Liver (tissue), 8 donors: ENCODE measurements at regions not wholly inside any gene's neighbourhood (a gene's known extent, or its start where the extent isn't known, plus 50 kb on each side); places are given as distances from the start of the nearest gene placed in this dataset.

Experiments
- DNase-seq: peaks from one replicate; pipeline ENCODE4 v3.0.0-alpha.2; 2017; ENCODE audit warnings: low spot score
- H3K27ac ChIP-seq, 2 donors: one replicate each; pipeline ENCODE4 v1.7.0; 2013; ENCODE audit warnings: inconsistent platforms in 2 of 2, low read length in 2 of 2, control low read depth in 1 of 2, low read depth in 1 of 2, mild to moderate bottlenecking in 1 of 2
- H3K27me3 ChIP-seq, 4 donors: one replicate each; pipeline versions ENCODE4 v1.6.1 to v1.7.0; 2013; ENCODE audit warnings: low read length in 3 of 4, inconsistent platforms in 1 of 4, mild to moderate bottlenecking in 1 of 4, moderate library complexity in 1 of 4; ENCODE audit not compliant: control insufficient read depth in 4 of 4, insufficient read depth in 4 of 4
- H3K36me3 ChIP-seq, 4 donors: one replicate each; pipeline versions ENCODE4 v1.6.1 to v1.7.0; 2013; ENCODE audit warnings: low read length in 3 of 4, mild to moderate bottlenecking in 3 of 4, low read depth in 1 of 4, moderate library complexity in 1 of 4; ENCODE audit not compliant: control insufficient read depth in 4 of 4, insufficient read depth in 3 of 4
- H3K4me1 ChIP-seq, 4 donors: one replicate each; pipeline versions ENCODE4 v1.6.1 to v1.7.0; 2013; ENCODE audit warnings: low read length in 3 of 4, mild to moderate bottlenecking in 3 of 4, moderate library complexity in 1 of 4; ENCODE audit not compliant: control insufficient read depth in 4 of 4, insufficient read depth in 4 of 4
- H3K4me3 ChIP-seq, 3 donors: one replicate each; pipeline versions ENCODE4 v1.6.1 to v1.7.0; 2013; ENCODE audit warnings: low read length in 3 of 3, control low read depth in 1 of 3, low read depth in 1 of 3, mild to moderate bottlenecking in 1 of 3
- H3K9ac ChIP-seq, 2 donors: one replicate each; pipeline ENCODE4 v1.7.0; 2013; ENCODE audit warnings: low read length in 2 of 2, mild to moderate bottlenecking in 2 of 2, moderate library complexity in 2 of 2, control low read depth in 1 of 2, low read depth in 1 of 2
- H3K9me3 ChIP-seq, 4 donors: one replicate each; pipeline versions ENCODE4 v1.6.1 to v1.7.0; 2013; ENCODE audit warnings: low read length in 3 of 4; ENCODE audit not compliant: control insufficient read depth in 4 of 4
- EGR1 ChIP-seq, 2 donors: IDR thresholded peaks; 2 replicates each; pipeline ENCODE4 v1.6.1; 2016 to 2018; ENCODE audit warnings: antibody characterized with exemption in 2 of 2, low read depth in 2 of 2
- FOXA1 ChIP-seq: IDR thresholded peaks from 2 replicates; pipeline ENCODE4 v1.6.1; 2016; ENCODE audit warnings: antibody characterized with exemption
- FOXA2 ChIP-seq: IDR thresholded peaks from 2 replicates; pipeline ENCODE4 v1.6.1; 2016; ENCODE audit warnings: antibody characterized with exemption
- GABPA ChIP-seq, 2 donors: IDR thresholded peaks in 1 of 2; conservative IDR thresholded peaks in 1 of 2; 2 replicates each; pipeline ENCODE4 v1.6.1; 2016; ENCODE audit warnings: antibody characterized with exemption in 2 of 2, mild to moderate bottlenecking in 1 of 2, moderate library complexity in 1 of 2
- HNF4A ChIP-seq, 2 donors: conservative IDR thresholded peaks; 2 replicates each; pipeline ENCODE4 v1.6.1; 2016; ENCODE audit warnings: antibody characterized with exemption in 2 of 2, mild to moderate bottlenecking in 2 of 2
- HNF4G ChIP-seq: IDR thresholded peaks from 2 replicates; pipeline ENCODE4 v1.6.1; 2016; ENCODE audit warnings: antibody characterized with exemption
- JUND ChIP-seq, 2 donors: IDR thresholded peaks; 2 replicates each; pipeline ENCODE4 v1.6.1; 2016; ENCODE audit warnings: antibody characterized with exemption in 2 of 2
- NR2F2 ChIP-seq: IDR thresholded peaks from 2 replicates; pipeline ENCODE4 v1.6.1; 2016; ENCODE audit warnings: antibody characterized with exemption
- RAD21 ChIP-seq, 2 donors: IDR thresholded peaks; 2 replicates each; pipeline ENCODE4 v1.6.1; 2016; ENCODE audit warnings: antibody characterized with exemption in 2 of 2, mild to moderate bottlenecking in 2 of 2
- RXRA ChIP-seq, 2 donors: IDR thresholded peaks; 2 replicates each; pipeline ENCODE4 v1.6.1; 2017 to 2018; ENCODE audit warnings: antibody characterized with exemption in 2 of 2, mild to moderate bottlenecking in 1 of 2
- SP1 ChIP-seq: IDR thresholded peaks from 2 replicates; pipeline ENCODE4 v1.6.1; 2018; ENCODE audit warnings: antibody characterized with exemption, mild to moderate bottlenecking
- TAF1 ChIP-seq: conservative IDR thresholded peaks from 2 replicates; pipeline ENCODE4 v1.6.1; 2016; ENCODE audit warnings: antibody characterized with exemption, mild to moderate bottlenecking
- YY1 ChIP-seq: IDR thresholded peaks from 2 replicates; pipeline ENCODE4 v1.6.1; 2016; ENCODE audit warnings: antibody characterized with exemption, mild to moderate bottlenecking
- WGBS: extraction: QIAGEN DNeasy Blood & Tissue Kit; methylation state at CpG from one replicate; pipeline ENCODE4 v1.1.7; 2013; 5-methylcytosine and 5-hydroxymethylcytosine counted together
- TF ChIP-seq, protein P1 (sequence below): IDR thresholded peaks from 2 replicates; pipeline ENCODE4 v1.6.1; 2016; ENCODE audit warnings: antibody characterized with exemption, mild to moderate bottlenecking
- TF ChIP-seq, protein P2 (sequence below): fragments of 150-350 bp; IDR thresholded peaks from 2 replicates; pipeline ENCODE4 v1.5.1; 2017; ENCODE audit warnings: improper control_type of control experiment, low read depth, low read length; ENCODE audit not compliant: missing input control
- TF ChIP-seq, protein P3 (sequence below): IDR thresholded peaks from 2 replicates; pipeline ENCODE4 v1.6.1; 2016; ENCODE audit warnings: antibody characterized with exemption
- TF ChIP-seq, protein P4 (sequence below): IDR thresholded peaks from 2 replicates; pipeline ENCODE4 v1.6.1; 2016; ENCODE audit warnings: antibody characterized with exemption
- TF ChIP-seq, protein P5 (sequence below): IDR thresholded peaks from 2 replicates; pipeline ENCODE4 v1.6.1; 2016; ENCODE audit warnings: antibody characterized with exemption
- donor health status: healthy.
- donor health status: healthy.
- donor health status: healthy.
- donor health status: healthy.
- donor health status: healthy.

DNA sequence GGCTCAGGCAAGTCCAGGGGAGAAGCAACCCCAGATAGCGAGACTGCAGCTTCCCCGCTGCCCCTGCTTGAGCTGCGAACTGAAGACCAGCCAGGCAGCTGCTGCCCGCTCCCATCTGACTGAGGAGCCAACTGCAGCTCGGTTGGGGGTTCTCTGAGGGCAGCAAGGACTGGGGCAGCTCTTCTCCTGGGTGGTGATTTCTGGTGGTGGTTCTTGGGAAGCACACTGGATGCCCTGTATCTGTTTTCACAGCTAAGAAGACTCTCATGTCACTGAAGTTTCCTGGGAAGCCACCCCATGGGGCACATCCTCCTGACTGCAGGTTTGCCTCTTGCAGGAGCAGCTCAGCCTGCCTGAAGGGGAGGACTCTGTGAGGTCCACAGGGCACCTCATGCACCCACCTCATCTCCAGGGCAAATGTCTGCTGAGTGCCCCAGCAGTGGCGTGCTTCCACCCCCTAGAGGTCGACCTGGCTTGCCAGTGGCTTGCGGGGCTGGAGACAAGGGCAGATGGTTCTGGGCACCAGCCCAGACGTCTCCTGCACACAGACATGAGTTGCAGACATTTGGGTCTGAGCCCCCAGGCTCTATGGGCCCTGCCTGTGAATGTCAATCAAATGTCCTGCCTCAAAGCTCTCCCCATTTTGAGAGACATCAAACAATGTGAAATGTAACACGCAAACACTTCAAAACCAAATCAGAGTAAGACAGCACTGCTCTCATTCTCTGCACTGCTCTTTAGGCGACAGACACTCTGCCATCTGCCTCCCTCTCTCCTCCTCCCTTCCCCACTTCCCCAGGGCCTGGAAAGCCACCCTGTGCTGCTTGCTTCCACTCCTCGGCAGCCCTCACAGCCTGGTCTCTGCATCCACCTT is 800.9 kb downstream of the BRD1 start:
- H3K27ac ChIP-seq, result no peak overlapping the region
- no peaks in the 10 kb centered on the region for H3K27me3 ChIP-seq

More for the DNA sequence above, 800.9 kb downstream of the BRD1 start:
- Histone ChIP-seq H3K9ac (no peak overlapping the region), H3K9me3 (no peaks in the 10 kb centered on the region), H3K4me1 (no peaks in the 10 kb centered on the region), H3K4me3 (no peak overlapping the region), H3K36me3 (no peaks in the 10 kb centered on the region)
- TF ChIP-seq SP1, result no peak
- TF ChIP-seq FOXA2, result no peak
- no peak for TF ChIP-seq JUND (IDR thresholded peaks at IDR 0.05)
- no peak for TF ChIP-seq FOXA1
- no peak for TF ChIP-seq RXRA (IDR thresholded peaks at IDR 0.05)
- TF ChIP-seq, protein P1, sequence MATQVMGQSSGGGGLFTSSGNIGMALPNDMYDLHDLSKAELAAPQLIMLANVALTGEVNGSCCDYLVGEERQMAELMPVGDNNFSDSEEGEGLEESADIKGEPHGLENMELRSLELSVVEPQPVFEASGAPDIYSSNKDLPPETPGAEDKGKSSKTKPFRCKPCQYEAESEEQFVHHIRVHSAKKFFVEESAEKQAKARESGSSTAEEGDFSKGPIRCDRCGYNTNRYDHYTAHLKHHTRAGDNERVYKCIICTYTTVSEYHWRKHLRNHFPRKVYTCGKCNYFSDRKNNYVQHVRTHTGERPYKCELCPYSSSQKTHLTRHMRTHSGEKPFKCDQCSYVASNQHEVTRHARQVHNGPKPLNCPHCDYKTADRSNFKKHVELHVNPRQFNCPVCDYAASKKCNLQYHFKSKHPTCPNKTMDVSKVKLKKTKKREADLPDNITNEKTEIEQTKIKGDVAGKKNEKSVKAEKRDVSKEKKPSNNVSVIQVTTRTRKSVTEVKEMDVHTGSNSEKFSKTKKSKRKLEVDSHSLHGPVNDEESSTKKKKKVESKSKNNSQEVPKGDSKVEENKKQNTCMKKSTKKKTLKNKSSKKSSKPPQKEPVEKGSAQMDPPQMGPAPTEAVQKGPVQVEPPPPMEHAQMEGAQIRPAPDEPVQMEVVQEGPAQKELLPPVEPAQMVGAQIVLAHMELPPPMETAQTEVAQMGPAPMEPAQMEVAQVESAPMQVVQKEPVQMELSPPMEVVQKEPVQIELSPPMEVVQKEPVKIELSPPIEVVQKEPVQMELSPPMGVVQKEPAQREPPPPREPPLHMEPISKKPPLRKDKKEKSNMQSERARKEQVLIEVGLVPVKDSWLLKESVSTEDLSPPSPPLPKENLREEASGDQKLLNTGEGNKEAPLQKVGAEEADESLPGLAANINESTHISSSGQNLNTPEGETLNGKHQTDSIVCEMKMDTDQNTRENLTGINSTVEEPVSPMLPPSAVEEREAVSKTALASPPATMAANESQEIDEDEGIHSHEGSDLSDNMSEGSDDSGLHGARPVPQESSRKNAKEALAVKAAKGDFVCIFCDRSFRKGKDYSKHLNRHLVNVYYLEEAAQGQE, result no peak
- no peak for TF ChIP-seq RAD21 (IDR thresholded peaks at IDR 0.05)
- no peak for TF ChIP-seq NR2F2
- TF ChIP-seq, protein P2, sequence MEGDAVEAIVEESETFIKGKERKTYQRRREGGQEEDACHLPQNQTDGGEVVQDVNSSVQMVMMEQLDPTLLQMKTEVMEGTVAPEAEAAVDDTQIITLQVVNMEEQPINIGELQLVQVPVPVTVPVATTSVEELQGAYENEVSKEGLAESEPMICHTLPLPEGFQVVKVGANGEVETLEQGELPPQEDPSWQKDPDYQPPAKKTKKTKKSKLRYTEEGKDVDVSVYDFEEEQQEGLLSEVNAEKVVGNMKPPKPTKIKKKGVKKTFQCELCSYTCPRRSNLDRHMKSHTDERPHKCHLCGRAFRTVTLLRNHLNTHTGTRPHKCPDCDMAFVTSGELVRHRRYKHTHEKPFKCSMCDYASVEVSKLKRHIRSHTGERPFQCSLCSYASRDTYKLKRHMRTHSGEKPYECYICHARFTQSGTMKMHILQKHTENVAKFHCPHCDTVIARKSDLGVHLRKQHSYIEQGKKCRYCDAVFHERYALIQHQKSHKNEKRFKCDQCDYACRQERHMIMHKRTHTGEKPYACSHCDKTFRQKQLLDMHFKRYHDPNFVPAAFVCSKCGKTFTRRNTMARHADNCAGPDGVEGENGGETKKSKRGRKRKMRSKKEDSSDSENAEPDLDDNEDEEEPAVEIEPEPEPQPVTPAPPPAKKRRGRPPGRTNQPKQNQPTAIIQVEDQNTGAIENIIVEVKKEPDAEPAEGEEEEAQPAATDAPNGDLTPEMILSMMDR, result no peak
- TF ChIP-seq, protein P3, sequence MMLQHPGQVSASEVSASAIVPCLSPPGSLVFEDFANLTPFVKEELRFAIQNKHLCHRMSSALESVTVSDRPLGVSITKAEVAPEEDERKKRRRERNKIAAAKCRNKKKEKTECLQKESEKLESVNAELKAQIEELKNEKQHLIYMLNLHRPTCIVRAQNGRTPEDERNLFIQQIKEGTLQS, result no peak
- TF ChIP-seq, protein P4, sequence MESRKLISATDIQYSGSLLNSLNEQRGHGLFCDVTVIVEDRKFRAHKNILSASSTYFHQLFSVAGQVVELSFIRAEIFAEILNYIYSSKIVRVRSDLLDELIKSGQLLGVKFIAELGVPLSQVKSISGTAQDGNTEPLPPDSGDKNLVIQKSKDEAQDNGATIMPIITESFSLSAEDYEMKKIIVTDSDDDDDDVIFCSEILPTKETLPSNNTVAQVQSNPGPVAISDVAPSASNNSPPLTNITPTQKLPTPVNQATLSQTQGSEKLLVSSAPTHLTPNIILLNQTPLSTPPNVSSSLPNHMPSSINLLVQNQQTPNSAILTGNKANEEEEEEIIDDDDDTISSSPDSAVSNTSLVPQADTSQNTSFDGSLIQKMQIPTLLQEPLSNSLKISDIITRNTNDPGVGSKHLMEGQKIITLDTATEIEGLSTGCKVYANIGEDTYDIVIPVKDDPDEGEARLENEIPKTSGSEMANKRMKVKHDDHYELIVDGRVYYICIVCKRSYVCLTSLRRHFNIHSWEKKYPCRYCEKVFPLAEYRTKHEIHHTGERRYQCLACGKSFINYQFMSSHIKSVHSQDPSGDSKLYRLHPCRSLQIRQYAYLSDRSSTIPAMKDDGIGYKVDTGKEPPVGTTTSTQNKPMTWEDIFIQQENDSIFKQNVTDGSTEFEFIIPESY, result no peak
- TF ChIP-seq GABPA (IDR thresholded peaks at IDR 0.05 in 1 of 2, conservative IDR thresholded peaks at IDR 0.05 in 1 of 2), result no peak
- TF ChIP-seq HNF4A (conservative IDR thresholded peaks at IDR 0.05), result no peak
- TF ChIP-seq, protein P5, sequence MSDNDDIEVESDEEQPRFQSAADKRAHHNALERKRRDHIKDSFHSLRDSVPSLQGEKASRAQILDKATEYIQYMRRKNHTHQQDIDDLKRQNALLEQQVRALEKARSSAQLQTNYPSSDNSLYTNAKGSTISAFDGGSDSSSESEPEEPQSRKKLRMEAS, result no peak
- TF ChIP-seq EGR1 (IDR thresholded peaks at IDR 0.05; ENCODE audit: low read depth in 2 of 2), result no peak
- no peak for TF ChIP-seq HNF4G
- TF ChIP-seq YY1, result no peak
- no peak for TF ChIP-seq TAF1
- whole genome bisulfite sequencing, result 62% methylated on average over 12 of the region's 12 CpGs
- no peak for DNase-seq
